GM12892 (cell line): ENCODE measurements at regions not wholly inside any gene's neighbourhood (a gene's known extent, or its start where the extent isn't known, plus 50 kb on each side); places are given as distances from the start of the nearest gene placed in this dataset.

Experiments used
- DNase-seq: peaks from one replicate; pipeline ENCODE4 v3.0.0; 2011; ENCODE audit not compliant: insufficient read length
- FAIRE-seq: peaks from 2 replicates; lab custom pipeline; 2011; peaks lifted over from hg19 to GRCh38; lab: Jason Lieb, UNC
- POLR2A ChIP-seq: IDR thresholded peaks from 2 replicates; pipeline ENCODE4 v1.6.1; 2011; ENCODE audit warnings: low read depth, low read length, control low read depth
- POLR2AphosphoS5 ChIP-seq: IDR thresholded peaks from 2 replicates; pipeline ENCODE4 v1.6.1; 2011; ENCODE audit warnings: low read depth, low read length, control low read depth
- TAF1 ChIP-seq: IDR thresholded peaks from 2 replicates; pipeline ENCODE4 v1.6.1; 2011; ENCODE audit warnings: low read depth, mild to moderate bottlenecking, control low read depth, low read length, borderline replicate concordance

GRCh38 chr9:78668148-78668832, 371.4 kb downstream of the PSAT1 start:
- TF ChIP-seq POLR2AphosphoS5: no peak
- no peak for TF ChIP-seq TAF1
- no peak for TF ChIP-seq POLR2A
- no peak for FAIRE-seq
- no peak for DNase-seq

GRCh38 chr9:78669591-78669990, 372.7 kb downstream of the PSAT1 start:
- FAIRE-seq (no peak), DNase-seq (no peak)
- TF ChIP-seq TAF1: no peak
- TF ChIP-seq POLR2A: no peak
- TF ChIP-seq POLR2AphosphoS5: no peak

DNA sequence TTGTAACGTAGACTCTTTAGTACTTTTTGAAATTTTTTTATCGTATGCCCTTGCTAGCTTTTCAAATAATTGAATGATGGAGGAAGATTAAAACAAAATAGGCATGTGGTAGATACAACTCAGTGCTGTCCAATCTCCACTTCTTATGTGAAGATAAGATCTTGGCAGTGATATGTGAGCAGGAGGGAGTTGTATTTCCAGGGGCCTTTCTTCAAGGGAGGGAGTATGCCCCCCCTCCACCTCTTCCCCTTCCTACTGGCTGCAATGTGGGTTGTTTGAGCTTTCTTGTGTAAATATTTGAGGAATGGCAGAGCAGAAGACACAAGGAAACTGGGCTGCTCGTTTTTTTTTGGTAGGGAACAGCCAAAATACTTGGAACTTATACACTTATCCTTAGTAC, 374.9 kb downstream of the PSAT1 start:
- TF ChIP-seq TAF1: no peak
- no peak for TF ChIP-seq POLR2A
- no peak for TF ChIP-seq POLR2AphosphoS5
- DNase-seq (no peak), FAIRE-seq (no peak)

DNA sequence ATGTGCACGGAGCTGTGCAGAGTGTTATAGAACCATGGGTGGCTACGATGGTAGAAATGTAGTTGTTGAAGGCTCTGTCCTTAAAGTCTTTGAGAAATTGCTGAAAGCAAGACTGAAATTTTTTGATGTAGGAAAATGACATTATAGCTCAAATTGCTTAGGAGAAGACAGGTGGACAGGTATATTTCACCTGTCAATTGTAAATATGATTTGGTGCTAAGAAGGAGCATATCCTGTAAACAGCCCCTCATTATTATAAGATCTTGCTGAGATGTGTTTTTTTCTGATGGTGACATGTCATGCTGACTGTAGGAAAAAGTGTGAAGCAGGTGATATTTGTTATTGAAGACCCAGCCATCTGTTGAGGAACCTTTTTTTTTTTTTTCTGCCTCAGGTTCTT, 377.9 kb downstream of the PSAT1 start:
- FAIRE-seq: no peak
- no peak for DNase-seq
- TF ChIP-seq POLR2AphosphoS5 (no peak), POLR2A (no peak), TAF1 (no peak)

DNA sequence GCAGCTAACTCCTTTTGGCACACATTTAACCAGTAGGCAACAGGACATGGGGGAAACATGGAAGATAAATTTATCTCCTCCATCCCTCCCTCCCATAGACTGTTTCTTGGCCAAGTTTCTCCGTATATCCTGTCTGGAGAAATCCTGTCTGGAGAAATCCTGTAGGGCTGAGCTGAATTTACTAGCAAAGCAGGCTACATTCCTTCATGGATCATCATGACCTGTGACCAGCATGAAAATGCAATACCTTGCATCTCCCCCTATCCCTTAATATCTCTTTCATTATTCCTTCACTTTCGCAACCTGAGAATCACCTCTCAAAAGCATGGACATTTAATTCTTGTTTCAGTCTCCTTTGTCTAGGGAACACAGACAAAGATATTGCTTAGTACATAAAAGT, 379.1 kb downstream of the PSAT1 start:
- TF ChIP-seq POLR2AphosphoS5: no peak
- no peak for TF ChIP-seq POLR2A
- TF ChIP-seq TAF1: no peak
- DNase-seq: no peak
- FAIRE-seq: no peak

GRCh38 chr9:78676623-78677022, 379.7 kb downstream of the PSAT1 start:
- TF ChIP-seq POLR2A (no peak), POLR2AphosphoS5 (no peak), TAF1 (no peak)
- FAIRE-seq: no peak
- no peak for DNase-seq

GRCh38 chr9:78677326-78677725, 380.4 kb downstream of the PSAT1 start:
- TF ChIP-seq POLR2A (no peak), POLR2AphosphoS5 (no peak), TAF1 (no peak)
- FAIRE-seq (no peak), DNase-seq (no peak)

- DNase-seq (no peak), FAIRE-seq (no peak)
- TF ChIP-seq POLR2AphosphoS5 (no peak), POLR2A (no peak), TAF1 (no peak)
Observed at GRCh38 chr9:78678877-78679276, 382.0 kb downstream of the PSAT1 start.

DNA sequence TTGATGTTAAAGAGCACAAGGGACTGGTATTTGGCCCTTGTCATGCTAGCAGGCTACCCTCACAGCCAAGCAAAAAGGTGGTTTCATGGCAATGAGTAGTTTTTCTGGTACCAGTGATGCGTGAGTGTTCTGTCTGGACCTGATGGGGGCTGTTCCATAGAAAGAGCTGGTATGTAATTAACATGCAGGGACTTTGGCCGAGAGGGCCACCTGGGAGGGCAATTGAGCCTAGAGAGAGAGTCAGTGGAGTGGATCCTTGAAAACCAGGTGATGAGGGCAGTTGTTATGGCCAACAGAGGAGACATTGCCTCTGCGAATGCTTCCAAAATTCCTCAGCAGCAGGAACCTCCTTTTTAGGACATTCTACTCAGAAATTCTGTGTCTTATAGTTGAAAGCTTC, 383.3 kb downstream of the PSAT1 start:
- DNase-seq (no peak), FAIRE-seq (no peak)
- TF ChIP-seq POLR2A: no peak
- no peak for TF ChIP-seq POLR2AphosphoS5
- no peak for TF ChIP-seq TAF1

- DNase-seq (no peak), FAIRE-seq (no peak)
- TF ChIP-seq TAF1 (no peak), POLR2A (no peak), POLR2AphosphoS5 (no peak)
Observed at GRCh38 chr9:78682216-78682615, 385.3 kb downstream of the PSAT1 start.

- TF ChIP-seq POLR2A (no peak), TAF1 (no peak), POLR2AphosphoS5 (no peak)
- FAIRE-seq (no peak), DNase-seq (no peak)
Observed at GRCh38 chr9:78685471-78685870, 388.5 kb downstream of the PSAT1 start.

- DNase-seq: no peak
- no peak for TF ChIP-seq TAF1
- TF ChIP-seq POLR2AphosphoS5: no peak
- no peak for TF ChIP-seq POLR2A
- FAIRE-seq: no peak
Observed at GRCh38 chr9:78688796-78689195, 391.9 kb downstream of the PSAT1 start.

GRCh38 chr9:78691542-78691941, 394.6 kb downstream of the PSAT1 start:
- no peak for TF ChIP-seq POLR2AphosphoS5
- no peak for TF ChIP-seq TAF1
- no peak for TF ChIP-seq POLR2A
- no peak for DNase-seq
- FAIRE-seq: no peak
